ENCODE measurements at regions not wholly inside any gene's neighbourhood (a gene's known extent, or its start where the extent isn't known, plus 50 kb on each side); places are given as distances from the start of the nearest gene placed in this dataset.
A peak's percentile ranks its signal among the peaks of the same experiment; 100 is the strongest.
"Not testable (repeated sequence)": the region's sequence is repeated elsewhere in the genome, so short reads cannot be mapped to it uniquely, and the experiment has no call there.

DNA sequence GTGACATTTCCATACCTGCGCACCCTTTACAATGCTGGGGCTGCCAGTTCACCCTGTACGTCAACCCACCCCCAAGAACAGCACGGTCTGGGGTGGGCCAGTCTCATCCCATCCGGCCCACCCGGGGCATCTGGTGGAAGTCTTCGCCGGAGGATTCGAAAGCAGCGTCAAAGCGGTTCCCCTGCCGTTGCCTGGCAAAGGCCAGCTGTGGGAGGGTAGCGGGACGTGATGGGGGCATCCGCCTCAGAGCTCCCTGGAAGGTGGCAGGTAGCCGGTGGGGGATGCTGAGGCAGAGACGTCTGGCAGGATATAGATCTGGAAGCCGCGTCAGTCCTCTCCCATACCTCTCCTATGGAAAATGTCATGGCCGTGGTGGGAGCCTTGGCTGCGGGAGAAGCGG, 749.1 kb upstream of the DEFB115 start:
- DNase-seq (ENCODE audit: low spot score): not testable (repeated sequence)

DNA sequence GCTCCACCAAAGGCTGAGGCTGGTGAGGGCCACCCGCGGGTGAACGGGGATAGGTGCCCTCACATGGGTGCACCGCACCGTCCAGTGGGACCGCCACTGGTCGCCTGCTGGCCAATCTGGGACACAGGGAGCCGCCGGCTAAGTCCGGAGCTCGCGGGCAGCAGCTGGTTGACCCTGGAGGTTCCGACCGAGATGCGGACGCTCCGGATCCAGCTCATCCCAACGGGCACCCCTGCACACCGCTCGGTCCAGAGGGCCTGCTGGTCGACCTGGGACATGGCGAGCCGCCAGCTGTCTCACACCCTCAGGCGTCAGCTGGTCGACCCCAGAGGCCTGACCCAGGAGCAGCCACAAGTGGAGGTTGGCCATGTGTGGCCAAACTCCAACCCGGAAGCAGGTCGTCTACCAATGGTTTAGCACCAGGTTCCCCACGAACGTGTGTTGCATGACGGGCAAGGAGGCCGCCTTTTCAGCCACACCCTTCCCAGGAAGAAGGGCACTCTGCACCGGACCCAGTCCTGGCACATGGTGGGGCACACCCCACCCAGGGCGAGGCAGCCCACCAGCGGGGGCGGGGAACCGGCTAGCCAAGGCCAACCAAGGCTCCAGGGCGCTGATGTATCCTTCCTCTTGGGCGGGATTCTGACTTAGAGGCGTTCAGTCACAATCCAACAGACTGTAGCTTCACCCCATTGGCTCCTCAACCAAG, 746.0 kb upstream of the DEFB115 start:
- DNase-seq (ENCODE audit: low spot score): peak; percentile 7

DNA sequence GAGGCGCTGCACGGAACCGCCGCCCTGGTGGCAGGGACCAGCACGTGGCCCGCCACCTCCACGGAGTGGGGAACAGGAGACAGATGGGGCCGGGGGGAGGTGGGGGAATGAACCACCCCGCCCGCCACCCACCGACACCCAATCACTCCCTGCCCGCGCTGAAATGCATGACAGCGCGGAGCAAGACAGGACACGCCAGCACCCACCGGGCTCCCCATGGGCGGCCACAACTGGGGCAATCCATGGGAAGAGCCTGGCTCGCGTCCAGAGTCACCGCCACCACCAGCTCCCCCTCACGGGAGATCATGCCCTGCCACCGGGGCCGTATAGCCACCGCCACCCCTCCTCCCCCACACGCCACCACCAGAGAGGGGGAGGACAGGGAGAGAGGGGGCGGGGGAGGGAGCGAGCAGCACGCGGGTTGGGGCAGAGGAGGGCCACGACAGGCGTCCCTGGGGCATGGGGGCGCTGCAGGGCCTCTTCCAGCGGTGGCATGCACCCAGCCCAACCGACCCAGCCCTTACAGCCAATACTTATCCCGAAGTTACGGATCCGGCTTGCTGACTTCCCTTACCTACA, 744.3 kb upstream of the DEFB115 start:
- DNase-seq (ENCODE audit: low spot score): peak; percentile 17

DNA sequence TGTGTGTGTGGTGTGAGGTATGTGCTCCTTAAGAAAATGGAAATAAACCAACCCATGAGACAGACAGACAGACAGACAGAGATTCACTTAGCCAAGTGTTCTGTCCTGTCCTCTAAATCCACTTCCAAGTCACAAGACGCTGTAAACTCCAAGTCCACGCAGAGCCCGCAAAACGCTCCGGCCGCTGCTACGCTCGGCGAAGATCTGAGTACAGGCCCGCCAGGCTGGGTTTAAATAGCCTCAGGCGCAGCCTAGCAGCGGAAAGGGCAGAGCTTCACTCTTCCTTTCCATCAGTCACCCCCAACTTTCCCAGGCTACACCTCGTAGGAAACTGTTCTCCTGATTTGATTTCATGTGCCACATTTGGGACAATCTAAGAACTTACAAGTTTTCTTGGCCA, 741.5 kb upstream of the DEFB115 start:
- DNase-seq (ENCODE audit: low spot score): not testable (repeated sequence)

DNA sequence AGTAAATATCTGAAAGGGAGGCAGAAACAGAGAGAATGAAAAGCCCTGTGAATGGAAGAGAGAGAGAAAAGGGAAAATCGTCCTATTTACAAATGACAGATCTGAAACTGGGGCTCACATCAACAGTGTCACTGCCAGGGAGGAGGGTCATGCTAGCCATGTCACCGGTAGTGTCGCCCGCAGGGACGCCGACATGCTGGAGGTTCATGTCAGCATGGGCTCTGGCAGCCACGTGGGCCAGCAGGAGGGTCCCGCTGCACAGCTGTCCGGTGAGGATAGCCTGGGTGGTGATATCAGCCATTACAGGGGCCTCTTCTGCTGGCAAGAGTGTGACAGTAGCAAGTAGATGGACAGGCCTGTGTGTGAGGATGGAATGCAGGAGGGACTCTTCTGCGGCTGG, 738.6 kb upstream of the DEFB115 start:
- not testable (repeated sequence) for DNase-seq (ENCODE audit: low spot score)

DNA sequence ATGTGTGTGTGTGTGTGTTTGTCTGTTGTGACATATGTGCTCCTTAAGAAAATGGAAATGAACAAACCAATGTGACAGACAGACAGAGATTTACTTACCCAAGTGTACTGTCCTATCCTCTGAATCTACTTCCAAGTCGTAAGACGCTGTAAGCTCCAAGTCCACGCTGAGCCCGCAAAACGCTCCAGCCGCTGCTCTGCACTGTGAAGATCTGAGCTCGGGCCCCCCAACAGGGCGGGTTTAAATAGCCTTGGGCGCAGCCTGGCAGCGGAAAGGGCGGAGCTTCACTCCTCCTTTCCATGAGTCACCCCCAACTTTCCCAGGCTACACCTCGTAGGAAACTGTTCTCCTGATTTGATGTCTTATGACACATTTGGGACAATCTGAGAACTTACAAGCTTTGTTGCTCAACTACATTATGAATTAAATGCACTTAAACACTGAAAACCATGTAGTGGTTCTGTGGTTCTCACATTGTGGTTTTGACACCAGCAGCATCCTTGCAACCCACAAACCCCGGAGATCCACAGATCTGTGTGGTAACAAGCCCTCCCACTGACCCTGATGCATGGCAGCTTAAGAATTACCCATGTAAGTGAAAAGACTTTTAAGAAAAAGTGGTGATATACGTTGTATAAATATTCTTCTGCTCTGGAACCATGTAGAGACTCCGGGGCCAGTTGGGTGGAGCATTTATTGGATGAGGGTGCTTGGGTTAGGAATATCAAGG, 735.6 kb upstream of the DEFB115 start:
- DNase-seq (ENCODE audit: low spot score): not testable (repeated sequence)

DNA sequence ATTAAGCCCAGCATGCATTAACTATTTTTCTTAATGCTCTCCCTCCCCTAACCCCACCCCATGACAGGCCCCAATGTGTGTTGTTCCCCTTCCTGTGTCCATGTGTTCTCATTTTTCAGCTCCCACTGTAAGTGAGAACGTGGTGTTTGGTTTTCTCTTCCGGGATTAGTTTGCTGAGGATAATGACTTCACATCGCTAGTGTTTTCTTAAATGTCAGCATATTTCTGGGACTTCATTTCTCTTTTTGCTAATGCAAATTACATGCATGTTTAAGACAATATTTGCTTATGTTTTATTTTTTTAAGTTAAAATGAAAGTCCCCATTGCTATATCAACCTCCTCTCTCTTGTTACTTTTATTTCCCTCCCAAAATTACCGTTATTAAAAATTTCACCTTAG, 733.3 kb upstream of the DEFB115 start:
- not testable (repeated sequence) for DNase-seq (ENCODE audit: low spot score)

DNA sequence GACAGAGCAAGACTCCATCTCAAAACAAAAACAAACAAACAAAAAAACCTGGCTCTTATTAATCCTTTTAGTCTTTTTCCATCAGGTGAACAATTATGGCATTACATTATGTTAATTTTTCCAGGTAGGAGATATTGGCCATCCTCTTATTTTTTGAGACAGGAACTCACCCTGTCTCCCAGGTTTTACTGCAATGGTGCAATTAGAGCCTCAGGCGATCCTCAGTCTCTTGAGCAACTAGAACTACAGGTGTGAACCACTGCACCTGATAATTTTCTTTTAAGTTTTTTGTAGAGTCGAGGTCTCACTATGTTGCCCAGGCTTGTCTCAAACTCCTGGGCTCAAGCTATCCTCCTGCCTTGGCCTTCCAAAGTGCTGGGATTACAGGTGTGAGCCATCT, 732.7 kb upstream of the DEFB115 start:
- DNase-seq (ENCODE audit: low spot score): not testable (repeated sequence)

DNA sequence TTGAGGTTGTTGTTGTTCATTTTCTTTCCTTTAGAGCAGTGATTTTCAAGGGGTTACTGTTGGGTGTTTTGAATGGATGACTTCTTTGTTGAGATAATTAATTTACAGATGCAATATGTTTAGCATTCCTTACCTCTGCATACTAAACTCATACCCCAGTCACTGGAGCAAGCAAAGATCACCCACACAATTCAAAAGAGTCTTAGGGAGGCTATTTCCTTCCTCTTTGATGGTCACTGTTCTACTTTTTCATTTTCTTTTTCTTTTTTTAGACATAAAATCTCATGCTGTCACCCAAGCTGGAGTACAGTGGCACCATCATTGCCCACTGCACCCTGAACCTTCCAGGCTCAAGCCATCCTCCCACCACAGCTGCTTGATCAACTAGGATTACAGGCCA, 723.8 kb upstream of the DEFB115 start:
- not testable (repeated sequence) for DNase-seq (ENCODE audit: low spot score)

DNA sequence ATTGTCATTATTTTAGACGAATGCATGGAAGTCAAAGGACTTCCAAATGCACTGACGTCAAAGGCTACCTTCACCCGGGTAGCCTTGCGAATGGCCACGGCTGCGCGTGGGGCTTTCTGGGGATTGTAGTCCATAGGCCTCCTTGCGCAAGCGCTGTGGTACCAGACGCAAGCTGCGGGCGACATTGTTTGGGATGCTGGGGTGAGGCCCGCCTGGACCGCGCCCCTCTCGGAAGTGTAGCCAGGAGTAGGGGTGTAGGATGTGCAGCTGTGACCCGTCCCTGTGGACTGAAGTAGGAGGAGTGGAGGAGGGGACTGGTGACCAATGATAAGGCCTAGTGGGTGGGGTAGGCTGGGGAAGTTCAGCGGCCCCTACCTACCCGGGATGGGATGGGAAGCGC, 720.0 kb upstream of the DEFB115 start:
- peak; percentile 7 for DNase-seq (ENCODE audit: low spot score)

DNA sequence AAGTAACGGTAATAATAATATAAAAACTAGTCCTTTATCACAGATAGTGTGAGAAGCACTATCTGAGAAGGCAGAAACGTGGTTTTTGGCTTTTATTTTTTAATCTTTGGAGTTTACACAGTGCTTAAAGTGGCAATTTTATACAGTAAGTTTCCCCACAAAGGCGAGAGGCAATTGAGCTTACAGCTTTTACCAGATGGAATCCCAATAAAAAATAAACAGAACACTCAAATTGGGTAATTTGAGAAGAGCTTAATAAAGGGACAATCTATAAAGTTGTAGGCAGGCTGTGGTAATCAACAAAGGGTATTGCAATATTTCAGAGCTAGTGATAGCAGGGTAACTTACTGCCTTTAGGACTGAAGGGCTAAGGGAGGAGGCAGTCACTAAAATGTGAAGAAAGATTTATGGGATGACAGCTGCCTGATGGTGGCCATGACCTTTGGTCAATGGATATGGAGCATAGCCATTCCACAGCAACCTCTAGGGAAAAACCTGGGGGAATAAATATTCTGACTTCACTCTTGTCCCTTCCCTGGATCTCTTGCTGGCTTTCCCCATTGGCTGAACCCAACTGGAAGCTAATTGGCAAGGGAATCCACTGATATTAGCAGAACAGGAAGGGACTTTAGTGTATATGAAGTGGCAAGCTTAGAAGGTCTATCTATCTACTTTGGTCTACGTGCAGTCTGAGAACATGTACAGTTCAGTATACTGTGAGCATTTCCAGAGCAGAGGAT, 717.0 kb upstream of the DEFB115 start:
- not testable (repeated sequence) for DNase-seq (ENCODE audit: low spot score)

DNA sequence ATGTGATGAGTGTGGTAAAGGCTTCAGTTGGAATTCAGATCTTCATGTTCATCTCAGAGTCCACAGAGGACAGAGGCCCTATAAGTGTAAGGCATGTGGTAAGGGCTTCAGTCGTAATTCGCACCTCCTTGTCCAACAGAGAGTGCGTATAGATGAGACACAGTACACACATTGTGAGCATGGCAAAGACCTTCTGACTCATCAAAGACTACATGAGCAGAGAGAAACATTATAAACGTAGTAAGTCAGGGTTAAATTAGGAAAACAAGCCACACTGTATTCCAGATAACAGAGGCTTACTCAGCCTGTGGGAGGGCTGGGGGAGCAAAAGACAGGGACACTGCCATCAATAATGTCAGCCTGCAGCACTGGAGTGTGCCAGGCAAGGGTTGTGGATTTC, 706.2 kb upstream of the DEFB115 start:
- not testable (repeated sequence) for DNase-seq (ENCODE audit: low spot score)

DNA sequence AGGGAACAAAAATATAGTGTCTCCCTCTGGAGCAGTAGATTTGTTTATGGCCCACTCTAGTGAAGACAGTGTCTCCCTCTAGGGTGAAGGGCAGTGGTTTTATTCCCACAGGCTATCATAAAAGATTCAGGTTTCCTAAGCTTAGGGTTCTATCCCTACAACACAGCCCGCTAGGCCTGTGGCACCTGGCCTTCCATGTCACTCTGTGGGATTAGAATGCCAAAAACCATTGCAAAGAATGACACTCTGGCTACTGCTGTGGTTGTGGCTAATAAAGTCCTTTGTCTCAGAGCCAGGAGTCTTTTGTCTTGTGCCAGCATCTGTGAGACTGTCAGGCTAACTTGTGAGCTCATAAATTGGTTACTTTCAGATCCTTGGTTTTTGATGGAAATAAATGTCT, 700.7 kb upstream of the DEFB115 start:
- DNase-seq (ENCODE audit: low spot score): not testable (repeated sequence)

DNA sequence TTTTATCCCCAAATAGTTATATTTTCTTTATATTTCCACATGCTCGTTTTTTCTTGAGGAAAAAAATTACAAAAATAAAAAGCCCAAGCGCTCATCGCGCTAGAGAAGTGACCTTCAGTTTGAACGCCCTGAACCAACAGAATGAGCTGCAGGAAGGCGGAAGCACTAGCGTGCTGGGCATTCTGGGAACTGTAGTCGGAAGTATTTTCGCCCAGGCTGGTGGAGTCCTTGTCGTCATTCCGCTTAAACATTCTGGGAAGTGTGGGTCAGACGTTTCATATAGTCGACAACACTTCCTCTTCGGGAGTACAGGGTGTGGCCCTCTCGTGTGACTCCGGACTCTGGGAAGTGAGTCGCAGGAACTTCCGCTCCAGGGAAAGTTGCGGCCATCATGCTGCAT, 692.4 kb upstream of the DEFB115 start:
- not testable (repeated sequence) for DNase-seq (ENCODE audit: low spot score)

DNA sequence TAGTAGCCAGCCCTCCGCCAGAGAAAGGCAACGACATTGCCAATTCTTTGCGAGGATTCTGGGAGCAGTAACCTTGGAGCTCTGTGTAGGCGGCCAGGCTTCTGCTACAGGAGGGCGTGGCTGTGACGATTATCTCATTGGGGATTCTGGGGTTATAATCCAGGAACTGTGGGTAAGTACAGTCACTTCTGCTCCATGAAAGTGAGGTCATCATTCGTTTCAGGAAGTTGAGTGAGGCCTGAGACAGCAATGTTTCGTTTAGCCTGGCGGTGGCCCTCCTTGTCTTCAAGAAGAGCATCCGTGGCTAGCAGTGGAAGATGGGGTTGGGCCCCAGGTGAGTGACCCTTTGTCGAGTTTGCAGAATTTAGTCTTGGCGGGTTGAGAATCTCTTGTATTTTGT, 687.6 kb upstream of the DEFB115 start:
- not testable (repeated sequence) for DNase-seq (ENCODE audit: low spot score)

DNA sequence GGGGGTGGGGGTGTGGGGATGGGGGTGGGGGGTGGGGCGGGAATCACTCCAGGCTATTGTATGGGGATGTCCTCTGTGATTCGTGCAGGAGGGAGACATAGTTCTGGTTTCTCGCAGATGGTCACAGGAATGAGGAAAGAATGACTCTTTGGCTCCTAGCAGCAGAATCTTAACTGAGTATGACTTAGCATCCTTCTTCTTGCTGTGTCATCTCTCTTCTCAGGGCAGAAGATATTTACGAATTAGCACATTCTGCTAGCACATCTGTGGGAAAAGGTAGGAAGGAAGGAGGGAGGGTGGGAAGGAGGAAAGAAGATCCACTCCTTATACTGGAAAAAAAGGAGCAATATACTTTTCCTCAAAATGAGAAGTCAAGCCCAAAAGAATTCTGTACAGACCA, 686.8 kb upstream of the DEFB115 start:
- DNase-seq (ENCODE audit: low spot score): not testable (repeated sequence)

DNA sequence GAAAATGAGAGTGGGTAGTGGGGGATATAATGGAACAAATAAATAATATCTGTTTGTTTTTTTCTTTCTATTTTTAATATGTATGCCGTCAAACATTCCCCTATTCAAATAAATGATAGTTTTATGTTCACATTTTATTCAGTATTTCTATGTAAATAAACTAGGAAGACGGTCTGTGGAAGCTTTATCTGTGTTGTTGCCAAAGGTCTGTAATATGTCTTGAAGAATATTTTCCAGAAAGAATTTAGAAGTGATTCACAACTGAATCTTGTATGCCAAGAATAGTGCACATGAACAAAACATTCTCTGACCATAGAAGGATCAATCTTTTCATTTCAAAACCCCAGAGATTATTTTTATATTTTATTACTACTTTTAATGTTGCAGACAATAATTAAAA, 683.1 kb upstream of the DEFB115 start:
- DNase-seq (ENCODE audit: low spot score): not testable (repeated sequence)

DNA sequence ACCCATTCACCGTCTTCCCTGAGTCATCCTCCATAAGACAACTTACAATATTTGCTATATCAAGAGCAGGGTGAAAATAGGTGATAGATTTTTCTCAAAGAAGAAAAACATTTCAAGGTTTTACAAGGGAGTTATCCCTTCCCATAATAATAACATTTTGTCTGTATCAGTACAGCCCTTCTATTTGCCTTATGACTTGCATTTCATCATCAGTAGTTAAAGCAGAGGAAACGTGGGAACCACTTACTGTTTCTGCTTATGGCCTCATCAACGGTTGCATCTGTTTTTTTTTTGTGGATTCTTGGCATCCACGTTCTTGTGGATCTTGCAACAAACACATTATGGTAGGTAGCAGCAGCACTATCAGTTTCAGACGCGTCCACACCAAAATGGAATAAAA, 678.4 kb upstream of the DEFB115 start:
- not testable (repeated sequence) for DNase-seq (ENCODE audit: low spot score)

DNA sequence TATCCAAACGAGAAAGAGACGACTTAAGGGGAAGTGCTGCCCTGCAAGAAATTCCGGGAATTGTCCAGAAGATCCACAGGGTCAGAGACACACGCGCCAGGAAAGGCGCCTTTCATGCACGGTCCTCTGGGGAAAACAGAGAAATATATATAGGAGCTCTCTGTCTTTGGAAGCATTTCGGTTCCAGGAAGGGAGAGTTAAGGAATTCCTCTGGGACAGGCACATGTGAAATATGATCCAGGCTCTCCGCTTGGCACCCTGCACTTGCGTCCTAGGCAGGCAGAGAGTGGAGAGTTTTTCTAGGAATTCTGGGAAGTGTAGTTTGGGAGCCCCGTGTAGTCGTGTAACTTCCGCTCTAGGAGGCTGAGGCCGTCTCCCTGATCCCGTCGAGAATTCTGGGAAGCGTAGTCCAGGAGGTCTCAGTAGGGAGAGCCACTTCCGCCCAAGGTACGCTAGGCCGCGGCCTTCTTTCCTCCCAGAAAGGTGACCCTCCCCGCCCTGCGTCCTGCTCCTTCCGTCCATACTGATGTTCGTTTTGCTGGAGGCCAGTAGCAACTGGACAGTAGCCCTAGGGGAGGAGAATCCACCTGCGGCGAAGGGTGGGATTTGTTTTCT, 677.5 kb upstream of the DEFB115 start:
- not testable (repeated sequence) for DNase-seq (ENCODE audit: low spot score)

DNA sequence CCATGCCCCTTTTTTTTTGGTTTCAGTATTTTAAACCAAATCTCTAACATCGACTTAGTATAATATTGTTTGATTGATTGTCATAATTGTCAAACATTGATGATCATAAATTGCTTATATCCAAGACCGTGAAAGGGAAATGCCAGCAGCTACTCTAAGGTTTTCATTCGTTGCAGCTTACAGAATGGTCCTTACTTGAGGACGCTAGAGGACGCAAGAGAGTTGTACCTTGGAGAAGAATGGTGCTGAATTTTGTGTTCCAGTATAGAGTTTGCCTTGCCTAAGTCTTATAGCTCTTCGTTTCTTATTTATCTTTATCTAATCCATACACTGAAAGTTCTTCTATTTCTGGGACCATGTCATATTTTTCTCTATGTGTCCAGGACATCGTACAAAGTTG, 675.6 kb upstream of the DEFB115 start:
- not testable (repeated sequence) for DNase-seq (ENCODE audit: low spot score)

DNA sequence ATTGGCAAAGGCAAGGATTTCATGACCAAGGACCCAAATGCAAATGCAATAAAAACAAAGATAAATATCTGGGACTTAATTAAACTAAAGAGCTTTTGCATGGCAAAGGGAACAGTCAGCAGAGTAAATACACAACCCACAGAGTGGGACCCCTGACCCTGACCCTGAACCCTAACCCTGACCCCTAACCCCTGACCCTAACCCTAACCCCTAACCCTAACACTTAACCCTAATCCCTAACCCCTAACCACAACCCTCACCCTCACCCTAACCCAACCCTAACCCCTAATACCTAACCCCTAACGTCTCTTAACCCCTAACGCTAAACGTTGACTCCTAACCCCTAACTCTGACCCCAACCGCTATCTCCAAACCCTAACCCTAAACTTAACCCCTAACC, 673.1 kb upstream of the DEFB115 start:
- not testable (repeated sequence) for DNase-seq (ENCODE audit: low spot score)

DNA sequence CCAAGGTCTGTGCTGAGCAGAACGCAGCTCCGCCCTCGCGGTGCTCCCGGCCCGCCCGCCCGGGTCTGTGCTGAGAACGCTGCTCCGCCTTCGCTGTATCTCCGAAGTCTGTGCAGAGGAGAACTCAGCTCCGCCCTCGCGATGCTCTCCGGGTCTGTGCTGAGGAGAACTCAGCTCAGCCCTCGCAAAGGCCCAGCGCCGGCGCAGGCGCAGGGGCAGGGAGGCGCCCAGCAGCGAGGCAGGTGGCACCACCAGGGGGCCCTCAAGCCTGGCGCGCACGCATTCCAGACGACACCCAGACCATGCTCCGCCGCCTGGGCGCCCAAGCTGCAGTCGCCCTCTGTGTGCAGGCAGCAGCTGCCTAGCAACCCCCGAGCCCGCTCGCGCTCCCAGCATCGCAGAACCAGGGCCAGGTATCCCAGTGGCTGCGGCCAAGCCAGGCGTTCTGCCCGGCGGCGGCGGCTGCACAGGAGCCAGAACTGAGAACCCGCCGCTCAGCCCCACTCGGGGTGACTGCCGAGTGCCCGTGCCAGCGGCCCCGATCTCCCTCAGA, 672.1 kb upstream of the DEFB115 start:
- not testable (repeated sequence) for DNase-seq (ENCODE audit: low spot score)
